Caco-2 (cell line): ENCODE measurements at regions not wholly inside any gene's neighbourhood (a gene's known extent, or its start where the extent isn't known, plus 50 kb on each side); places are given as distances from the start of the nearest gene placed in this dataset.

Experiments used
- BruUV-seq: library from RNA; stranded (reverse); fragments of 400-500 nt; replicated peaks from 2 replicates; lab custom pipeline; 2021; lab: Mats Ljungman, UMichigan
- CTCF ChIA-PET: fragments of 300-600 bp; sonication (Branson Sonifier 250); formaldehyde crosslinking; loops from one replicate; lab custom pipeline; 2022; ENCODE audit warnings: antibody characterized with exemption; lab: Charles Lee
- POLR2A ChIA-PET: fragments of 300-600 bp; sonication (Branson Sonifier 250); formaldehyde crosslinking; loops from one replicate; lab custom pipeline; 2022; ENCODE audit warnings: antibody characterized with exemption; lab: Charles Lee
- DNase-seq, 2 experiments: peaks; one replicate each; pipeline versions ENCODE4 v3.0.0 to v3.0.0-alpha.2; 2020 to 2022
- H3K27me3 ChIP-seq: replicated peaks from 2 replicates; pipeline ENCODE4 v1.6.0; 2011; ENCODE audit warnings: low read length; ENCODE audit not compliant: control insufficient read depth, insufficient read depth
- H3K36me3 ChIP-seq: 2 replicates; pipeline ENCODE4 v1.5.1; 2011; ENCODE audit warnings: low read length; ENCODE audit not compliant: control insufficient read depth, insufficient read depth
- H3K4me1 ChIP-seq: fragments of 250-450 bp; sonication (Bioruptor Pico); 2 replicates; pipeline ENCODE4 v1.5.1; 2020; ENCODE audit warnings: mild to moderate bottlenecking
- H3K4me3 ChIP-seq: 2 replicates; pipeline ENCODE4 v1.5.1; 2011; ENCODE audit warnings: low read depth, mild to moderate bottlenecking, control low read depth, low read length
- H3K9me3 ChIP-seq: fragments of 250-450 bp; sonication (Bioruptor Pico); 2 replicates; pipeline ENCODE4 v1.5.1; 2020; ENCODE audit warnings: mild to moderate bottlenecking, moderate library complexity
- H3K27ac Mint-ChIP-seq: one replicate; pipeline ENCODE4 v1.8.0; 2022; ENCODE audit warnings: mixed read lengths; ENCODE audit not compliant: unreplicated experiment
- H3K27me3 Mint-ChIP-seq: one replicate; pipeline ENCODE4 v1.8.0; 2022; ENCODE audit warnings: mixed read lengths; ENCODE audit not compliant: insufficient read depth, unreplicated experiment
- H3K36me3 Mint-ChIP-seq: one replicate; pipeline ENCODE4 v1.8.0; 2022; ENCODE audit warnings: mild to moderate bottlenecking, mixed read lengths; ENCODE audit not compliant: insufficient read depth, unreplicated experiment
- H3K4me1 Mint-ChIP-seq: one replicate; pipeline ENCODE4 v1.8.0; 2022; ENCODE audit warnings: low read depth, mixed read lengths; ENCODE audit not compliant: unreplicated experiment
- H3K4me3 Mint-ChIP-seq: one replicate; pipeline ENCODE4 v1.8.0; 2022; ENCODE audit warnings: mild to moderate bottlenecking, moderate library complexity, mixed read lengths; ENCODE audit not compliant: unreplicated experiment
- H3K9me3 Mint-ChIP-seq: one replicate; pipeline ENCODE4 v1.8.0; 2022; ENCODE audit warnings: mixed read lengths; ENCODE audit not compliant: unreplicated experiment
- CTCF ChIP-seq, 2 experiments: fragments of 200-600 bp in 1 of 2; IDR thresholded peaks; 1 replicate in 1 of 2; 2 replicates in 1 of 2; pipeline versions ENCODE4 v1.5.1 to v1.8.0; 2011 to 2022; ENCODE audit warnings: antibody characterized with exemption in 1 of 2, control low read depth in 1 of 2, inconsistent platforms in 1 of 2, low read depth in 1 of 2, low read length in 1 of 2, mild to moderate bottlenecking in 1 of 2, moderate library complexity in 1 of 2; ENCODE audit not compliant: insufficient read depth in 1 of 2, severe bottlenecking in 1 of 2, unreplicated experiment in 1 of 2
- intact Hi-C: fragments of 100-400 bp; cut with micrococcal nuclease; formaldehyde crosslinking; loops from one replicate; pipeline ENCODE4 v1.10.0; 2022; ENCODE audit not compliant: unreplicated experiment

GRCh38 chr7:19397911-19398310 is 252.7 kb upstream of the FERD3L start:
- ChIA-PET CTCF (no interaction called here), POLR2A (no interaction called here)
- no peak for DNase-seq
- Histone ChIP-seq H3K36me3 (no peaks in the 10 kb centered on the region), H3K4me3 (no peak overlapping the region), H3K27me3 (no peaks in the 10 kb centered on the region), H3K9me3 (no peaks in the 10 kb centered on the region), H3K4me1 (no peaks in the 10 kb centered on the region)
- no TSS peak for BruUV-seq
- H3K27ac Mint-ChIP-seq, result no peak overlapping the region
- intact Hi-C loops, result no loop called here
- H3K4me1 Mint-ChIP-seq, result no peaks in the 10 kb centered on the region
- no peak for TF ChIP-seq CTCF (IDR thresholded peaks at IDR 0.05; ENCODE audit: insufficient read depth in 1 of 2, low read depth in 1 of 2, low read length in 1 of 2, severe bottlenecking in 1 of 2, unreplicated experiment in 1 of 2)
- no peaks in the 10 kb centered on the region for H3K9me3 Mint-ChIP-seq
- no peak overlapping the region for H3K4me3 Mint-ChIP-seq
- H3K27me3 Mint-ChIP-seq, result peaks cover 4% of the 10 kb centered on the region
- no peaks in the 10 kb centered on the region for H3K36me3 Mint-ChIP-seq

- TF ChIP-seq CTCF (IDR thresholded peaks at IDR 0.05; ENCODE audit: insufficient read depth in 1 of 2, low read depth in 1 of 2, low read length in 1 of 2, severe bottlenecking in 1 of 2, unreplicated experiment in 1 of 2), result no peak
- DNase-seq, result no peak
- H3K4me1 Mint-ChIP-seq, result no peaks in the 10 kb centered on the region
- Histone ChIP-seq H3K27me3 (no peaks in the 10 kb centered on the region), H3K4me3 (no peak overlapping the region), H3K9me3 (no peaks in the 10 kb centered on the region), H3K4me1 (no peaks in the 10 kb centered on the region), H3K36me3 (no peaks in the 10 kb centered on the region)
- CTCF ChIA-PET, result no interaction called here
- POLR2A ChIA-PET, result no interaction called here
- no peak overlapping the region for H3K4me3 Mint-ChIP-seq
- intact Hi-C loops, result no loop called here
- H3K27ac Mint-ChIP-seq, result no peak overlapping the region
- H3K27me3 Mint-ChIP-seq, result peaks cover 2% of the 10 kb centered on the region
- H3K9me3 Mint-ChIP-seq, result no peaks in the 10 kb centered on the region
- BruUV-seq, result no TSS peak
- no peaks in the 10 kb centered on the region for H3K36me3 Mint-ChIP-seq
These were observed 247.0 kb upstream of the FERD3L start for GRCh38 chr7:19392246-19392645.

- Mint-ChIP-seq H3K9me3 (no peaks in the 10 kb centered on the region), H3K27me3 (peaks cover 2% of the 10 kb centered on the region), H3K27ac (no peak overlapping the region), H3K4me1 (no peaks in the 10 kb centered on the region), H3K36me3 (no peaks in the 10 kb centered on the region), H3K4me3 (no peak overlapping the region)
- Histone ChIP-seq H3K4me1 (no peaks in the 10 kb centered on the region), H3K36me3 (no peaks in the 10 kb centered on the region), H3K9me3 (no peaks in the 10 kb centered on the region), H3K4me3 (no peak overlapping the region), H3K27me3 (no peaks in the 10 kb centered on the region)
- no peak for DNase-seq
- ChIA-PET CTCF (no interaction called here), POLR2A (no interaction called here)
- intact Hi-C loops, result no loop called here
- TF ChIP-seq CTCF (IDR thresholded peaks at IDR 0.05; ENCODE audit: insufficient read depth in 1 of 2, low read depth in 1 of 2, low read length in 1 of 2, severe bottlenecking in 1 of 2, unreplicated experiment in 1 of 2), result no peak
- BruUV-seq, result no TSS peak
These were observed 245.6 kb upstream of the FERD3L start for GRCh38 chr7:19390795-19391194.
